HFFc6 (cell line): ENCODE measurements at regions not wholly inside any gene's neighbourhood (a gene's known extent, or its start where the extent isn't known, plus 50 kb on each side); places are given as distances from the start of the nearest gene placed in this dataset.
"Not testable (repeated sequence)": the region's sequence is repeated elsewhere in the genome, so short reads cannot be mapped to it uniquely, and the experiment has no call there.

Experiments used
- DNase-seq: peaks from one replicate; pipeline ENCODE4 v3.0.0-alpha.2; 2018
- H3K27ac Mint-ChIP-seq: 2 replicates; pipeline ENCODE4 v1.8.0; 2020; ENCODE audit warnings: mild to moderate bottlenecking, mixed read lengths
- H3K27me3 Mint-ChIP-seq: 2 replicates; pipeline ENCODE4 v1.8.0; 2021; ENCODE audit warnings: mild to moderate bottlenecking, moderate library complexity, mixed read lengths; ENCODE audit not compliant: insufficient read depth
- H3K36me3 Mint-ChIP-seq: 2 replicates; pipeline ENCODE4 v1.8.0; 2021; ENCODE audit warnings: low read depth, mixed read lengths
- H3K4me1 Mint-ChIP-seq: 2 replicates; pipeline ENCODE4 v1.8.0; 2020; ENCODE audit warnings: low read depth, mixed read lengths
- H3K4me3 Mint-ChIP-seq: 2 replicates; pipeline ENCODE4 v1.8.0; 2020; ENCODE audit warnings: mild to moderate bottlenecking, moderate library complexity, mixed read lengths
- H3K9me3 Mint-ChIP-seq: 2 replicates; pipeline ENCODE4 v1.8.0; 2020; ENCODE audit warnings: mild to moderate bottlenecking, mixed read lengths
- TF ChIP-seq, protein P1 (sequence below): fragments of 200-600 bp; sonication (generic); IDR thresholded peaks from 2 replicates; pipeline ENCODE4 v1.5.0; 2021; ENCODE audit warnings: antibody characterized with exemption, mild to moderate bottlenecking

DNA sequence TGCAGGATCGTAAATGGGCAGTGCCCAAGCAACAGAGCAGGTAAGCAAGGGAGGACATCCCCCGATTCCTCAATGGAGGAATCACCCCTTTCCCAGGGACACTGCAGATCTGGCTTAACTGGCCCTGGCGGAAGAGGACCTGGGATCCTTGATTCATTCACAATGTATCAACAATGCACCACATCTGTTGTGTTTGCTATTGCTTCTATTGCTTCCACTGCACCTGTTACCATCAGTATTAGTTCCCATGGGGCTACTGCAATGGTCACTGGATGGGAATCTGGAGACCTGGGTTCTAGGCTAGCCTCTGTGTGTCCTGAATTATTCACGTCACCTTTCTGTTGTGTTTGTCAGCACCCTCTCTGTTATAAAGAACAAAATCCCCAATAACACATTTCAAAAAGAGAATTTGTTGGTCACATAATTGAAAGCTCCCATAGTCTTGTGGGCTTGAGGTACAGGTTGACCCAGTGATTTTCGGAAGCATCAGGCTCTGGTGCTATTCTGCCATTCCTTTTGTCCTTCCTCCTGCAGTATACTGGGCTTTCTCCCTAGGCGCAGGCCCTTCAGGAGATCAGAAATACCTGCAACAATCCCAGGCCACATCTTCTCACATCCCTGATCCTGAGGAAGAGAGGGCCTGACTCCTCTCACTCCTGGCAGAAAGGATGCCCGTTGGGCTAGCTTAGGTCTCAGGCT lies 193.5 kb upstream of the GLI2 start:
- no peak for DNase-seq
- no peak overlapping the region for H3K27ac Mint-ChIP-seq
- TF ChIP-seq, protein P1, sequence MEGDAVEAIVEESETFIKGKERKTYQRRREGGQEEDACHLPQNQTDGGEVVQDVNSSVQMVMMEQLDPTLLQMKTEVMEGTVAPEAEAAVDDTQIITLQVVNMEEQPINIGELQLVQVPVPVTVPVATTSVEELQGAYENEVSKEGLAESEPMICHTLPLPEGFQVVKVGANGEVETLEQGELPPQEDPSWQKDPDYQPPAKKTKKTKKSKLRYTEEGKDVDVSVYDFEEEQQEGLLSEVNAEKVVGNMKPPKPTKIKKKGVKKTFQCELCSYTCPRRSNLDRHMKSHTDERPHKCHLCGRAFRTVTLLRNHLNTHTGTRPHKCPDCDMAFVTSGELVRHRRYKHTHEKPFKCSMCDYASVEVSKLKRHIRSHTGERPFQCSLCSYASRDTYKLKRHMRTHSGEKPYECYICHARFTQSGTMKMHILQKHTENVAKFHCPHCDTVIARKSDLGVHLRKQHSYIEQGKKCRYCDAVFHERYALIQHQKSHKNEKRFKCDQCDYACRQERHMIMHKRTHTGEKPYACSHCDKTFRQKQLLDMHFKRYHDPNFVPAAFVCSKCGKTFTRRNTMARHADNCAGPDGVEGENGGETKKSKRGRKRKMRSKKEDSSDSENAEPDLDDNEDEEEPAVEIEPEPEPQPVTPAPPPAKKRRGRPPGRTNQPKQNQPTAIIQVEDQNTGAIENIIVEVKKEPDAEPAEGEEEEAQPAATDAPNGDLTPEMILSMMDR = no peak

DNA sequence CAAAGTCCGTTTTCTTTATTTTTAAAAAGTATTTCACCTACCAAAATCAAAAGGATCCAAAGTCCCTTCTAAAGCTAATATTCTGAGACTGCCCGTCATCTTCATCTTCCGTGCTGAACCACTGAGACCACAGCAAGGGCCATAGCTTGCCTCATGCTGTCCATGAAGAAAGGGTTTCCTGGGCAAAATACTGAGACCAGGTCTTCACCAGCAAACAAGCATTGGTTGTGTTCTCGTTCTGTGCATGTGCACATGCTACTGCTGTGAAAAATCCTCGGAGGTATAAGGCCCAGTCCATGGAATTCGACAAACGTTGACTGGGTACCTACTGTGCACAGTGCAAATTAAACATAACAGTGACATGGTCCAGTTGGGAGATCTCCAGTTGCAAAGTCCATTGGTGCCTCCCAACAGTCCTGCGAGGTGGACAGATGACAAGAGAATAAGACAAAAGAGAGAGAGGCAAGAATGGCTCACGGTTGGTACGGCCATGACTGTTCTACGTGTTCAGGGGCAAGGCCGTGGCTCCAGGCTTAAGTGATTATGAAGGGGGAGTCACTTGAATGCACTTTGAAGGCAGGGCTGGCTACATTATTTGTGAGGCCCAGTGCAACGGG lies 192.6 kb upstream of the GLI2 start:
- Mint-ChIP-seq H3K9me3 (no peaks in the 10 kb centered on the region), H3K27ac (no peak overlapping the region), H3K27me3 (peaks cover 10% of the 10 kb centered on the region), H3K4me1 (peaks cover 55% of the 10 kb centered on the region), H3K4me3 (no peak overlapping the region), H3K36me3 (no peaks in the 10 kb centered on the region)
- TF ChIP-seq, protein P1 = no peak
- DNase-seq = no peak

More for the DNA sequence above, 193.5 kb upstream of the GLI2 start:
- H3K4me1 Mint-ChIP-seq = peaks cover 49% of the 10 kb centered on the region
- no peak overlapping the region for H3K4me3 Mint-ChIP-seq
- no peaks in the 10 kb centered on the region for H3K9me3 Mint-ChIP-seq
- H3K36me3 Mint-ChIP-seq = no peaks in the 10 kb centered on the region
- H3K27me3 Mint-ChIP-seq = peaks cover 4% of the 10 kb centered on the region

DNA sequence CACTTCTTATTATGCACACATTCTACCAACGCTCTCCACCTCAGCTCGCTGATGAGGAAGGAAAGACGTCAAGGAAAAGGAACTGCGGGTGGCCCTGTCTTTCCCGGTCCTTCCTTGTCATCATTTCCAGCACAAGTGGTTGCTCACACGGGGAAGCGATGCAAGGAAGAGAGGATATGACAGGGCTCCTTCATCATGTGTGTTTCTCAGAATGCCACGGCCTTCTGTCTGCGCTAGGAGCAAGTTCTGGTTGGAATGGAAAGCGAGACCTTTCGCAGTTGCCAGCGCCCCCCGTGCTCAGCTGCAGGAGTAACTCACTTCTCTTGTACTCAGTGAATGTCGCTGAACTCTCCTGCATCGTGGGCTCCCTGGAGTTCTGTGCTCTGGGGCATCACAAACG lies 191.8 kb upstream of the GLI2 start:
- TF ChIP-seq, protein P1 = no peak
- no peak overlapping the region for H3K27ac Mint-ChIP-seq
- H3K36me3 Mint-ChIP-seq = no peaks in the 10 kb centered on the region
- no peak for DNase-seq
- peaks cover 10% of the 10 kb centered on the region for H3K27me3 Mint-ChIP-seq
- H3K9me3 Mint-ChIP-seq = no peaks in the 10 kb centered on the region
- H3K4me3 Mint-ChIP-seq = no peak overlapping the region
- peaks cover 55% of the 10 kb centered on the region for H3K4me1 Mint-ChIP-seq

DNA sequence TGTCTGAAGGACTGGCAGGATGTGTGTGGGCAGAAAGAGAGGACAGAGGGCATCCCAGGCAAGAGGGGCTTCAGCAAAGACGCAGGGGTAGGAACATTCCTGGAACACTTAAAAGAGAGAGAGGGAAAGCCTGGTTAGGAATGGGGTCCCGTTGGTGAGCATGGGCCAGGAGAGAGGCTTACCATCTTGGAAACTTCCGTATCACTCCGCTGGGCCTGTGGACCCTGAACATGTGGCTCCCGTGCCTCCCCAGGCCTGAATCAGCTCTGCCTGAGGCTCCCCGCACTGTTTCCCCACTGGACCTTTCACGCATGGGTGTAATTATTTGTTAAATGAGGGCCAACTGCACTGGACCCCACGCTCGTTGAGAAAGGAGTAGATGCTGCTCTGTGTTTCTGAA lies 191.1 kb upstream of the GLI2 start:
- Mint-ChIP-seq H3K27me3 (peaks cover 10% of the 10 kb centered on the region), H3K4me3 (no peak overlapping the region), H3K9me3 (no peaks in the 10 kb centered on the region), H3K27ac (no peak overlapping the region), H3K4me1 (peaks cover 52% of the 10 kb centered on the region), H3K36me3 (no peaks in the 10 kb centered on the region)
- TF ChIP-seq, protein P1 = no peak
- no peak for DNase-seq

DNA sequence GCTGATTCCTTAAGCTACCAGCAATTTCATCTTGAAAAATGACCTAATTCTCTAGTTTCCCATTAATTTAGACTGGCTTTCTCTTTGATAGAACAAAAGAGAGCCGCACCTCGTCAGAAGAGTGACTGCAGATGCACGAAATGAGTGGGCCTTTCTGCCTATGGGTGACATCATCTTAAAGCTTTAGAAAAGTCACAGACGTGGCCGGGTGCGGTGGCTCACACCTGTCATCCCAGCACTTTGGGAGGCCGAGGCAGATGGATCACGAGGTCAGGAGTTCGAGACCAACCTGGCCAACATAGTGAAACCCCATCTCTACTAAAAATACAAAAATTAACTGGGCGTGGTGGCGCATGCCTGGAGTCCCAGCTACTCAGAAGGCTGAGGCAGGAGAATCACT lies 190.7 kb upstream of the GLI2 start:
- Mint-ChIP-seq H3K27me3 (peaks cover 10% of the 10 kb centered on the region), H3K4me1 (peaks cover 48% of the 10 kb centered on the region)
- H3K27ac Mint-ChIP-seq, H3K36me3 Mint-ChIP-seq, DNase-seq, H3K9me3 Mint-ChIP-seq, H3K4me3 Mint-ChIP-seq: not testable (repeated sequence)

DNA sequence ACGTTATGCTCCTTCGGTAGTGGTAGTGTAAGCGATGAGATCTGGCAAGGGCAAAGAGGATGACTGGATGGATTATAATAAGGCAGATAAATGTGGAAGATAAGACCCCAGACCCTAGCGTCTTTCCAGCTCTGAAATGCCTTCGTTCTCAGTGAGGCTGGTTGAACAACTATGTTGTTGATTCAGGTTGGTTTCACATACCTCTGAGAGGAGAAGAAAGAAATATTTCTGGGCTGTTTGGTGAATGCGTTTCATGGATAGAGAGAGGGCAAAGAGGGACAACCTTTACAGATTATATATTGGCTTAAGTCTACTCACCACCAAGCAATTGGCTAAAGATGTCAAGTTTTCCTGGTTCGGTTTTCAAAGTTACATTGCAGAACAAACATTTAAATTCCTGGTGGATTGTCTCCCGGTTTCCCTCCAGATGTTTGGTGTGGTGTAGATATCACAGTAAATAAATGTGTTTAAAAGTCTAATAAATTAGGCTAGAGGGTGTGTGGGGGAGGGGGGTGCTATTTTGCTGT lies 190.1 kb upstream of the GLI2 start:
- H3K36me3 Mint-ChIP-seq = no peaks in the 10 kb centered on the region
- H3K4me1 Mint-ChIP-seq = peaks cover 43% of the 10 kb centered on the region
- TF ChIP-seq, protein P1 = no peak
- H3K27me3 Mint-ChIP-seq = peaks cover 10% of the 10 kb centered on the region
- H3K4me3 Mint-ChIP-seq = peak overlapping the region; percentile 78
- no peaks in the 10 kb centered on the region for H3K9me3 Mint-ChIP-seq
- no peak for DNase-seq
- peak overlapping the region; percentile 93 for H3K27ac Mint-ChIP-seq
